ENCODE measurements at regions not wholly inside any gene's neighbourhood (a gene's known extent, or its start where the extent isn't known, plus 50 kb on each side); places are given as distances from the start of the nearest gene placed in this dataset.
A peak's percentile ranks its signal among the peaks of the same experiment; 100 is the strongest.

DNA sequence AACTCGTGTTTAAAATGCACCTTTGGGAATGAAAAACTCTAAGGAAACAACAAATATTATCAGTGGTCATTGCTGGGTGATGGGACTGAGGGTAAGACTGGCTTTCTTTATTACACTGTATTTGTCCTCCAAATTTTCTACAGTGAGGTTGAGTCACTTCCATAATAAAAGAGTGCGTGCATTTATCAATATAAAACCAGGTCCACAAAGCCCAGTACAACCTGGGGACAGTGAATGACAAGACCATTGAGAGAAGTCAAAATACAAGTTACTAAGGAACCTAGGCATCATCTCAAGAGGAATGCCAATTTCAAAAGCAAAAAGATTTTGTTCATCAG is 76.4 kb downstream of the MAGED4 start:
- peaks cover 10% of the 10 kb centered on the region for H3K4me1 ChIP-seq (ENCODE audit: low read depth, poor library complexity, severe bottlenecking)
- no peaks in the 10 kb centered on the region for H4K20me1 ChIP-seq (ENCODE audit: insufficient read depth)
- H3K79me2 ChIP-seq (ENCODE audit: insufficient read depth, low read depth): no peaks in the 10 kb centered on the region
- H3K4me3 ChIP-seq (IDR thresholded peaks at IDR 0.05; ENCODE audit: insufficient read depth, low read depth, low read length): no peak overlapping the region
- no peaks in the 10 kb centered on the region for H3K27me3 ChIP-seq (ENCODE audit: insufficient read depth, low read depth)
- peak overlapping the region; percentile 60 for H2AFZ ChIP-seq (ENCODE audit: low read depth)
- peak overlapping the region; percentile 66 for H3K4me2 ChIP-seq
- no peaks in the 10 kb centered on the region for H3K36me3 ChIP-seq (ENCODE audit: insufficient read depth)
- H3K9ac ChIP-seq: peak overlapping the region; percentile 50; the same call in 1 of the 2 replicates
- no peak for TF ChIP-seq CTCF (conservative IDR thresholded peaks at IDR 0.05; ENCODE audit: low read depth, low read length)
- H3K27ac ChIP-seq: peak overlapping the region; percentile 75; the same call in 1 of the 2 replicates

DNA sequence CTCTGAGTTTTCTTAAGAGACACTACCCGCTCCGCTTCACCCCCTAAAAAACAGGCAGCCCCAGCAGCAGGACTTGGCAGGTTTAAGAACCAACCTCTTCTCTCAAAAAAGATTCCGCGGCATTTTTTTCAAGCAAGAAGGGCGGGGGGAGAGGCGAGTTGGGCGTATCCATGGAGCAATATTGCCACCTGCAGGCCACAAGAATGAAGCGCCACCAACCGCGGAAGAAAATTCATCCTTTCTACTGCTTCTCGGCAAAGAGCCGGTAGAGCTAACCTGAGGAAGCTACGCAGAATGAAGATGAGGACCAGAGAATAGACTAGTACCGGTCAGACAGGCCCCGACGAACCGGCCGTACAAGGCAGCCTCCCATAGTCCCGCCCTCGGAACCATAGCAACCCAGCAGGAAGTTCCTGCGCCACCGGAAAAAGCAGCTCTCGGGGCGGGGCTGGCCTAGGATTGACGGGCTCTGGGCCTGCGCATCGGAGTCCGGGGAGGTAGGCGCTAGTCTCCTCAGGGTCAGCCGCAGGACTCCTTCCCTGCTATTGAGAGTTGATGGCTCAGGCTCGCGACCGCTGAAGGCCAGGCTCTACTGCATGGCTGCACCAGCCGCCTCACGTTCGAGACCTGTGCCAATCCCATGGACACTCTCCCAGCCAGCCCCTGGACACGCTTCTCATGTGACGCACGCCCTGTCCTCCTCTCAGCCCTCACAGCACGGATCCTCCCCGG is 76.9 kb downstream of the MAGED4 start:
- Histone ChIP-seq H3K4me3 (IDR thresholded peaks at IDR 0.05; ENCODE audit: insufficient read depth, low read depth, low read length) (no peak overlapping the region), H3K27ac (peak overlapping the region; percentile 75), H4K20me1 (ENCODE audit: insufficient read depth) (no peaks in the 10 kb centered on the region), H3K27me3 (ENCODE audit: insufficient read depth, low read depth) (no peaks in the 10 kb centered on the region), H3K79me2 (ENCODE audit: insufficient read depth, low read depth) (no peaks in the 10 kb centered on the region), H3K4me1 (ENCODE audit: low read depth, poor library complexity, severe bottlenecking) (peaks cover 10% of the 10 kb centered on the region), H3K4me2 (peak overlapping the region; percentile 66), H2AFZ (ENCODE audit: low read depth) (peak overlapping the region; percentile 60), H3K9ac (peak overlapping the region; percentile 50; the same call in 1 of the 2 replicates), H3K36me3 (ENCODE audit: insufficient read depth) (no peaks in the 10 kb centered on the region)
- TF ChIP-seq CTCF (conservative IDR thresholded peaks at IDR 0.05; ENCODE audit: low read depth, low read length): peak; percentile 97

- H3K4me2 ChIP-seq: peak overlapping the region; percentile 66; the same call in 1 of the 2 replicates
- peaks cover 10% of the 10 kb centered on the region for H3K4me1 ChIP-seq (ENCODE audit: low read depth, poor library complexity, severe bottlenecking)
- peak overlapping the region; percentile 50; the same call in 1 of the 2 replicates for H3K9ac ChIP-seq
- H3K27ac ChIP-seq: peak overlapping the region; percentile 75; the same call in 1 of the 2 replicates
- H4K20me1 ChIP-seq (ENCODE audit: insufficient read depth): no peaks in the 10 kb centered on the region
- no peaks in the 10 kb centered on the region for H3K79me2 ChIP-seq (ENCODE audit: insufficient read depth, low read depth)
- TF ChIP-seq CTCF (conservative IDR thresholded peaks at IDR 0.05; ENCODE audit: low read depth, low read length): no peak
- H3K4me3 ChIP-seq (IDR thresholded peaks at IDR 0.05; ENCODE audit: insufficient read depth, low read depth, low read length): no peak overlapping the region
- H3K27me3 ChIP-seq (ENCODE audit: insufficient read depth, low read depth): no peaks in the 10 kb centered on the region
- no peaks in the 10 kb centered on the region for H3K36me3 ChIP-seq (ENCODE audit: insufficient read depth)
- H2AFZ ChIP-seq (ENCODE audit: low read depth): peak overlapping the region; percentile 60; the same call in 1 of the 2 replicates
Measured at GRCh38 chrX:52262195-52262546, 77.5 kb downstream of the MAGED4 start.

- H3K4me3 ChIP-seq (IDR thresholded peaks at IDR 0.05; ENCODE audit: insufficient read depth, low read depth, low read length): no peak overlapping the region
- no peaks in the 10 kb centered on the region for H3K36me3 ChIP-seq (ENCODE audit: insufficient read depth)
- H3K27me3 ChIP-seq (ENCODE audit: insufficient read depth, low read depth): no peaks in the 10 kb centered on the region
- TF ChIP-seq CTCF (conservative IDR thresholded peaks at IDR 0.05; ENCODE audit: low read depth, low read length): no peak
- no peak overlapping the region for H3K27ac ChIP-seq
- no peak overlapping the region for H3K4me2 ChIP-seq
- no peak overlapping the region for H3K9ac ChIP-seq
- no peaks in the 10 kb centered on the region for H3K79me2 ChIP-seq (ENCODE audit: insufficient read depth, low read depth)
- H3K4me1 ChIP-seq (ENCODE audit: low read depth, poor library complexity, severe bottlenecking): peaks cover 10% of the 10 kb centered on the region
- H4K20me1 ChIP-seq (ENCODE audit: insufficient read depth): no peaks in the 10 kb centered on the region
- H2AFZ ChIP-seq (ENCODE audit: low read depth): no peak overlapping the region
Measured at GRCh38 chrX:52263417-52263816, 78.7 kb downstream of the MAGED4 start.

All from KMS-11 (cell line).